PC-3 (cell line): ENCODE measurements at regions not wholly inside any gene's neighbourhood (a gene's known extent, or its start where the extent isn't known, plus 50 kb on each side); places are given as distances from the start of the nearest gene placed in this dataset.

Experiments used
- ATAC-seq: fragments of 200-7000 bp; cut with Tn5 transposase; 2 replicates; pipeline ENCODE4 v1.9.1; 2020; ENCODE audit warnings: mild to moderate bottlenecking, moderate library complexity
- BruUV-seq: library from RNA; stranded (reverse); fragments of 400-500 nt; replicated peaks from 2 replicates; lab custom pipeline; 2021; lab: Mats Ljungman, UMichigan
- CTCF ChIA-PET: fragments of 300-600 bp; sonication (Branson Sonifier 250); formaldehyde crosslinking; loops from one replicate; lab custom pipeline; 2022; ENCODE audit warnings: antibody characterized with exemption; lab: Charles Lee
- POLR2A ChIA-PET: fragments of 300-600 bp; sonication (Branson Sonifier 250); formaldehyde crosslinking; loops from one replicate; lab custom pipeline; 2022; ENCODE audit warnings: antibody characterized with exemption; ENCODE audit not compliant: unreplicated experiment; lab: Charles Lee
- DNase-seq: peaks from one replicate; pipeline ENCODE4 v3.0.0-alpha.2; 2015
- H2AFZ ChIP-seq: fragments of 300-600 bp; sonication (generic); 2 replicates; pipeline ENCODE4 v1.6.0; 2016; ENCODE audit warnings: antibody characterized with exemption, low read length
- H3F3A ChIP-seq: fragments of 300-600 bp; sonication (generic); one replicate; pipeline ENCODE4 v1.6.0; 2017; ENCODE audit warnings: antibody characterized with exemption, low read length, control low read depth, mild to moderate bottlenecking; ENCODE audit not compliant: unreplicated experiment
- H3K27ac ChIP-seq: fragments of 300-600 bp; sonication (generic); 2 replicates; pipeline ENCODE4 v1.5.1; 2016; ENCODE audit warnings: mild to moderate bottlenecking, low read length
- H3K27me3 ChIP-seq: fragments of 300-600 bp; sonication (generic); 2 replicates; pipeline ENCODE4 v1.6.1; 2016; ENCODE audit warnings: low read length, mixed read lengths
- H3K36me3 ChIP-seq: fragments of 300-600 bp; sonication (generic); 2 replicates; pipeline ENCODE4 v1.6.1; 2016; ENCODE audit warnings: low read depth, mixed run types, low read length, mixed read lengths
- H3K4me1 ChIP-seq: fragments of 300-600 bp; sonication (generic); 2 replicates; pipeline ENCODE4 v1.5.1; 2016; ENCODE audit warnings: low read length; ENCODE audit not compliant: insufficient read depth
- H3K4me2 ChIP-seq: fragments of 300-600 bp; sonication (generic); 2 replicates; pipeline ENCODE4 v1.6.0; 2016; ENCODE audit warnings: low read length
- H3K4me3 ChIP-seq: fragments of 300-600 bp; sonication (generic); 2 replicates; pipeline ENCODE4 v1.5.1; 2016; ENCODE audit warnings: mild to moderate bottlenecking, low read length, mixed read lengths
- H3K79me2 ChIP-seq: fragments of 300-600 bp; sonication (generic); 2 replicates; pipeline ENCODE4 v1.6.1; 2017; ENCODE audit warnings: low read length, mixed read lengths
- H3K9ac ChIP-seq: fragments of 300-600 bp; sonication (generic); 2 replicates; pipeline ENCODE4 v1.6.0; 2016; ENCODE audit warnings: mild to moderate bottlenecking, low read length
- H3K9me2 ChIP-seq: fragments of 300-600 bp; sonication (generic); replicated peaks from 2 replicates; pipeline ENCODE4 v1.6.1; 2016; ENCODE audit warnings: mixed run types, low read length, mixed read lengths
- H3K9me3 ChIP-seq: fragments of 300-600 bp; sonication (generic); 2 replicates; pipeline ENCODE4 v1.6.1; 2016; ENCODE audit warnings: low read length, mixed read lengths
- H4K20me1 ChIP-seq: fragments of 300-600 bp; sonication (generic); 2 replicates; pipeline ENCODE4 v1.6.1; 2016; ENCODE audit warnings: low read length, mixed read lengths
- EZH2 ChIP-seq: fragments of 300-600 bp; sonication (generic); IDR thresholded peaks from one replicate; pipeline ENCODE4 v1.6.1; 2017; ENCODE audit warnings: antibody characterized with exemption, mild to moderate bottlenecking, low read length; ENCODE audit not compliant: unreplicated experiment
- EZH2phosphoT487 ChIP-seq: fragments of 300-600 bp; sonication (generic); IDR thresholded peaks from 2 replicates; pipeline ENCODE4 v1.6.1; 2018; ENCODE audit warnings: mild to moderate bottlenecking, antibody characterized with exemption, low read length, borderline replicate concordance
- intact Hi-C: fragments of 100-400 bp; cut with micrococcal nuclease; formaldehyde crosslinking; loops from 2 replicates; pipeline ENCODE4 v1.9.0; 2023
- TF ChIP-seq, protein P1 (sequence below): fragments of 300-600 bp; sonication (generic); conservative IDR thresholded peaks from 2 replicates; pipeline ENCODE4 v1.5.1; 2017; ENCODE audit warnings: antibody characterized with exemption, low read depth, mild to moderate bottlenecking, low read length

DNA sequence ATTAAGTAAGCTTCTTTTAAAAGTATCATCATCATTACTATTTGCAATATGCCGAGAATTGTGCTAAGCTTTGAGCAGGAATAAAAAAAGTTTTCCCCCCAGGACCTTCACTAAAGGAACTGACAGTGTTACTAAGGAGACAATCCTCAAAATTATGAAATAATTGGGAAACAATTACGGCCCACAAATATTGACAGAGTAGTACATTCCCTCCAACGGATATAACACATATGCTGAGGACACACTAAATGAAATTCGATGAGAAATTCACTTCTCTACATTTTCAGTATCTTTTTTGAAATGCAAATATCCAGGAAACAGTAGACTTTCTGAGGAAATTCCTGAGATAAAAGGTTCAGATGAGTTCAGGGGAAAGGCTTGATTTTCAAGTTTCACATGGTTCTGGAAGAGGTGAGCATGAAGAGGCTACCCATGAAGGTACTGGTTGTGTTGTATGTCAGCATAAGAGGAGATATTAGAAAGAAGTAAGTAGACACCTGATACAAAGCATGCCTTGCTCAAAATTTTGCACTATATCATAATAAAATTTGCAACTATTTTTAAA, 171.2 kb upstream of the NR5A2 start:
- Histone ChIP-seq H3K27ac (no peak overlapping the region), H3K4me3 (no peak overlapping the region), H3F3A (no peaks in the 10 kb centered on the region), H4K20me1 (no peaks in the 10 kb centered on the region), H2AFZ (no peak overlapping the region), H3K9me2 (peaks cover 9% of the 10 kb centered on the region; the same call in 1 of the 2 replicates), H3K27me3 (peaks cover 3% of the 10 kb centered on the region; the same call in 1 of the 2 replicates), H3K9ac (no peak overlapping the region), H3K4me2 (no peak overlapping the region), H3K9me3 (no peaks in the 10 kb centered on the region), H3K79me2 (no peaks in the 10 kb centered on the region), H3K36me3 (no peaks in the 10 kb centered on the region), H3K4me1 (peaks cover 24% of the 10 kb centered on the region)
- DNase-seq (no peak), ATAC-seq (no peak)
- intact Hi-C loops, result loop anchor here (5.0 to 10.0 kb wide), 3 partner anchors 161 to 321 kb away; no protein-coding TSS in a partner anchor
- TF ChIP-seq EZH2phosphoT487 (no peak), EZH2 (no peak)
- TF ChIP-seq, protein P1, sequence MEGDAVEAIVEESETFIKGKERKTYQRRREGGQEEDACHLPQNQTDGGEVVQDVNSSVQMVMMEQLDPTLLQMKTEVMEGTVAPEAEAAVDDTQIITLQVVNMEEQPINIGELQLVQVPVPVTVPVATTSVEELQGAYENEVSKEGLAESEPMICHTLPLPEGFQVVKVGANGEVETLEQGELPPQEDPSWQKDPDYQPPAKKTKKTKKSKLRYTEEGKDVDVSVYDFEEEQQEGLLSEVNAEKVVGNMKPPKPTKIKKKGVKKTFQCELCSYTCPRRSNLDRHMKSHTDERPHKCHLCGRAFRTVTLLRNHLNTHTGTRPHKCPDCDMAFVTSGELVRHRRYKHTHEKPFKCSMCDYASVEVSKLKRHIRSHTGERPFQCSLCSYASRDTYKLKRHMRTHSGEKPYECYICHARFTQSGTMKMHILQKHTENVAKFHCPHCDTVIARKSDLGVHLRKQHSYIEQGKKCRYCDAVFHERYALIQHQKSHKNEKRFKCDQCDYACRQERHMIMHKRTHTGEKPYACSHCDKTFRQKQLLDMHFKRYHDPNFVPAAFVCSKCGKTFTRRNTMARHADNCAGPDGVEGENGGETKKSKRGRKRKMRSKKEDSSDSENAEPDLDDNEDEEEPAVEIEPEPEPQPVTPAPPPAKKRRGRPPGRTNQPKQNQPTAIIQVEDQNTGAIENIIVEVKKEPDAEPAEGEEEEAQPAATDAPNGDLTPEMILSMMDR, result no peak
- ChIA-PET POLR2A (no interaction called here), CTCF (no interaction called here)
- BruUV-seq, result no TSS peak

- Histone ChIP-seq H3K27me3 (peaks cover 3% of the 10 kb centered on the region; the same call in 1 of the 2 replicates), H3F3A (no peaks in the 10 kb centered on the region), H4K20me1 (no peaks in the 10 kb centered on the region), H3K9ac (no peak overlapping the region), H3K9me3 (no peaks in the 10 kb centered on the region), H3K4me1 (peaks cover 24% of the 10 kb centered on the region), H3K4me3 (no peak overlapping the region), H3K79me2 (no peaks in the 10 kb centered on the region), H3K36me3 (no peaks in the 10 kb centered on the region), H3K4me2 (no peak overlapping the region), H3K27ac (no peak overlapping the region), H2AFZ (no peak overlapping the region), H3K9me2 (peaks cover 9% of the 10 kb centered on the region; the same call in 1 of the 2 replicates)
- CTCF ChIA-PET, result no interaction called here
- no TSS peak for BruUV-seq
- POLR2A ChIA-PET, result no interaction called here
- TF ChIP-seq EZH2phosphoT487, result no peak
- TF ChIP-seq EZH2, result no peak
- TF ChIP-seq, protein P1, result no peak
- intact Hi-C loops, result loop anchor here (5.0 to 10.0 kb wide), 3 partner anchors 162 to 320 kb away; no protein-coding TSS in a partner anchor
- DNase-seq (no peak), ATAC-seq (no peak)
Measured at GRCh38 chr1:199857108-199857507, 170.4 kb upstream of the NR5A2 start.

- intact Hi-C loops, result loop anchor here (5.0 to 10.0 kb wide), 3 partner anchors 163 to 320 kb away; no protein-coding TSS in a partner anchor
- ATAC-seq, result no peak
- Histone ChIP-seq H3K27me3 (peaks cover 3% of the 10 kb centered on the region; the same call in 1 of the 2 replicates), H3K9me2 (peaks cover 9% of the 10 kb centered on the region; the same call in 1 of the 2 replicates), H3K27ac (no peak overlapping the region), H3K79me2 (no peaks in the 10 kb centered on the region), H3K36me3 (no peaks in the 10 kb centered on the region), H2AFZ (no peak overlapping the region), H3K4me2 (no peak overlapping the region), H3F3A (no peaks in the 10 kb centered on the region), H3K9ac (no peak overlapping the region), H3K4me1 (peaks cover 24% of the 10 kb centered on the region), H3K4me3 (no peak overlapping the region), H3K9me3 (no peaks in the 10 kb centered on the region), H4K20me1 (no peaks in the 10 kb centered on the region)
- TF ChIP-seq EZH2phosphoT487, result no peak
- no peak for TF ChIP-seq EZH2
- TF ChIP-seq, protein P1, result no peak
- BruUV-seq, result no TSS peak
- POLR2A ChIA-PET, result no interaction called here
- CTCF ChIA-PET, result no interaction called here
- no peak for DNase-seq
Measured at GRCh38 chr1:199857516-199857915, 170.0 kb upstream of the NR5A2 start.
